HG03159 (cell line): ENCODE measurements at regions not wholly inside any gene's neighbourhood (a gene's known extent, or its start where the extent isn't known, plus 50 kb on each side); places are given as distances from the start of the nearest gene placed in this dataset.

Source experiments
- ATAC-seq: cut with Tn5 transposase; IDR thresholded peaks from one replicate; pipeline ENCODE4 v1.9.1; 2021; ENCODE audit warnings: mild to moderate bottlenecking, moderate library complexity; ENCODE audit not compliant: unreplicated experiment

- ATAC-seq, result no peak
These were observed 449.6 kb downstream of the KIF16B start for GRCh38 chr20:16123623-16124022.

- ATAC-seq, result no peak
These were observed 453.3 kb downstream of the KIF16B start for GRCh38 chr20:16119909-16120308.

DNA sequence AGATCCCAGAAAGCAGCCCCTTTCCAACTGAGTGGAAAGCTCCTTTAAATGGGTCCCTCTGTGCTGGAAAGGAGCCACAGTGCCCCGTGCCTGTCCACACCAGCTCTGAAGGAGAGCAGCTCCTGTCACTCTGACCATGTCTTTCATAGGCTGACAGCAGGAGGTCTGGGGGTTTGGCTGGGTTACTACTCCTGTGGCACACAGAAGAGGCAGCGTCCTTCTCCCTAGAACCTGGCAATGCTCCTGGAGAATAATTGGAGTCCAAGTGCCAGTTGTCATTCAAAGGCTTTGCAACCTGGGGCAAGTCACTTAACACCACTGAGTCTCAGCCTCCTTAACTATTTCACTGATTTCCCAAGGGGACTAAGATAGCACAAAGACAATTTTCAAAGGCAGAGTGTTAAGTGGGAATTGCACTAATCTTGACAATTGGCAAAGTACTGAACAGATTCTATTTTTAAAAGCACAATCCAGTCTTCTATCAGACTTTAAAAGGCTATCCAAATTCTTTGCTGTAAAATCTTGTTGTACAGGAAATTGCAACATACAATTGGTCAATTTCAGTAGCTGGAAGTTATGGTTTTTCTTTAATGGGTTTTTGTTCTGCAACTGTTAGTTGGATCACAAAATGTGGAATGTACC, 457.2 kb downstream of the KIF16B start:
- no peak for ATAC-seq

DNA sequence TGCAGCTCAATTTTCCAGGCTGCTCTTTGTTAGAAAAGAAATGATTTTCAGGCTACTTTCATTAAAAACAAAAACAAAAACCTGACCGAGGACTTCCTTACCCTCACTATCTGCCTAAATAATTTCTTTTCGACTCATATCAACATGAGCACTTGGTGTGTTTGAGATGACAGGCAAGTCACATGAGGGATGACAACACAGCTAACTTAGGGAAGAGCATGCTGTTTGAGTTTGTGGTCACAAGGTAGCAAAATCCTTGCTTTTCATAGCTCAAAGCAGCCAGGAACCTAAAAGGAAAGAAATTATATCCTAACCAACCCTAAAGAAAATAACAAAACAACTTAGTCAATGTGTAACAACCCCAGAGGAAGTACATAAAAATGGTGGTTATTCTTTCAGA, 459.5 kb downstream of the KIF16B start:
- no peak for ATAC-seq

DNA sequence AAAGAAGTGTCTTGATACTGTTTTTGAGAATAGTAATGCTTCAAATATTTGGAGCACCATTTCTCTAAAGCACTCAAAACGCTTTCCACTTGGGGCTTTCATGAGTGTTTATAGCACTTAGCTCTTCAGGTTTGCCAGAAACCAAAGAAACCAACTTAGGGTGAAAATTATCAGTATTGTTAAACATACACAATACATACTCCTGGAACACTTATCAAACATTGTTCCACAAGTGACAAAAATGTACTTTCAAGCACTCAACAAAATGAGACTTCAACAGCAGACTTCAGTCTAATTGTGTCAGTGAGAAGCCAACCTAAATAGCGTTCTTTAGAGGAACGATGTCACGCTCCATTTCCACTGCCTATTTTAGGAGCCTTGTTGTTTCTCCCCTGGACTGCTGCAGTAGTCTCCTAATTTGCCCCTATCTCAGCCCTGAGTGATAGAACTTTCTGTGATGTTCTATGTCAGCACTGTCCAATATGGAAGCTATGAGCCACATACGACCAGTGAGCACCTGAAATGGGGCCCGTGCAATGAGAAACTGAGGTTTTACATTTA, 461.3 kb downstream of the KIF16B start:
- ATAC-seq, result no peak

- no peak for ATAC-seq
These were observed 461.9 kb downstream of the KIF16B start for GRCh38 chr20:16111172-16111832.

DNA sequence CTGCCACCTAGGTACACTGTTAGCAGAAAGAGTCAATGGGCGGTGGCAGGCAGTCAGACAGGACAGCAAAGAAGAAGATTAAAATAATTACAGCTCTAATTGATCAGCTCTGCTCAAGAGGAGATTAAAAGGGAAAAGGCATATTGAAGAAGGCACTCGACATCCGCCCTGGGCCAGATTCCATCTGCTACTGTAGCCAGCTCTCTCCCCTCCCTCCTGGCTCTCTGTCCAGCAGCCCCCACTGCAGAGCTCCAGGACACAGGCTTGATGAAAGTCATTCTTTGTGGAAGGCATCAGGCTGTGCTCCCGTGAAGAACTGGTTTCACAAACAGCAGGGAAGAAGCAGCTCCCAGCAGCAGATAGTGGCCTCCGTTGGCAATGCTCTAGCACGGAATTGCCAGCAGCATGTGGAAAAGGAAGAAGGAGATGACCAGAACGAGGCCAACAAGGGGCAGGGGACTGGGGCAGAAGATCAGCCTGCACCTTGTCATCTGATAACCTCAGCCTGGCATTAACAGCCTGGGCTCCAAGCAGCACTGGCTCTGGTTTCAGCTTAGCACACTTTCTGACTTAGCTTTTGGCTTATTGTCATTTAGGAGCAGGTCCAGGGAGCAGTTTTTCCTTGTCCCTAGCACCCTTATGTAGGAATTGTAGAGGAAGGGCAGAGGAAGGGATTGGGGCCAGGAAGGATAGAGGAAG, 465.9 kb downstream of the KIF16B start:
- no peak for ATAC-seq

- no peak for ATAC-seq
These were observed 466.9 kb downstream of the KIF16B start for GRCh38 chr20:16106191-16106849.

DNA sequence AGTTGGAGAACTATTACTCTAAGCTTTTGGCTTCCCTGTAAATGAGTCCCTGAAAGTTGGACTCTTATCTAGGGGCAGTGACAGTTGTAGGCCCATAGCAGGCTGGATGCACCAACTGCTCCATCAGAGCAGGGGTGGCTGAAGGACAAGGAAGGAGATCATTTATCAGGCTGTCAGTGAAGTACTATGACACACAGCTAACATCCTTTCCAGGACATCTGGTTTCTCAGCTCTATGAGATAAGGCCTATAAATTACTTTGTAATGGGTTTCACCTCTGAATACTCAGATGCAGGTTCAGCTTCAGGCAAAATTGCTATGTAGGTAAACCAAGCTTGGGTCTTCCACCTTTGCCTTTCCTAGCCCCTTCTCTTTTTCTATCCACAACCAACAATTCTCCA, 468.5 kb downstream of the KIF16B start:
- no peak for ATAC-seq
